ENCODE measurements at regions not wholly inside any gene's neighbourhood (a gene's known extent, or its start where the extent isn't known, plus 50 kb on each side); places are given as distances from the start of the nearest gene placed in this dataset.

GRCh38 chr10:131812736-131813604 lies 87.8 kb upstream of the PPP2R2D start:
- no CpG with 5 or more reads among the region's 24 CpGs for WGBS (ENCODE audit: extremely low coverage, insufficient read length, low lambda C conversion rate)
- Histone ChIP-seq H3K23me2 (ENCODE audit: insufficient read length, low read depth, low read length, poor library complexity, severe bottlenecking) (no peaks in the 10 kb centered on the region), H4K20me1 (ENCODE audit: control insufficient read depth, insufficient read depth, insufficient read length) (no peaks in the 10 kb centered on the region), H3K9me3 (ENCODE audit: control insufficient read depth, low read depth, low read length) (no peaks in the 10 kb centered on the region), H3K4me1 (ENCODE audit: insufficient read depth, low read length) (no peaks in the 10 kb centered on the region), H4K91ac (ENCODE audit: insufficient read length, low read depth, low read length) (no peak overlapping the region), H4K8ac (replicated peaks; ENCODE audit: insufficient read length, low read depth, low read length) (no peak overlapping the region), H3K4me2 (ENCODE audit: insufficient read depth, insufficient read length, low read length) (no peak overlapping the region), H3K14ac (ENCODE audit: insufficient read depth, low read length) (no peak overlapping the region; the same call in 1 of the 2 replicates), H3K4ac (ENCODE audit: low read depth, low read length) (no peak overlapping the region), H3K27ac (ENCODE audit: insufficient read length, low read depth, low read length) (no peak overlapping the region), H2BK20ac (ENCODE audit: low read depth, low read length, poor library complexity, severe bottlenecking) (no peak overlapping the region), H2AK5ac (ENCODE audit: insufficient read length, low read length) (no peak overlapping the region), H2BK12ac (ENCODE audit: insufficient read length, low read depth, low read length) (no peak overlapping the region), H3K79me2 (ENCODE audit: insufficient read depth, low read length) (no peaks in the 10 kb centered on the region), H2BK120ac (ENCODE audit: low read depth, low read length, poor library complexity, severe bottlenecking) (no peak overlapping the region), H2BK5ac (ENCODE audit: insufficient read length, low read length) (no peak overlapping the region), H4K5ac (ENCODE audit: insufficient read length, low read depth, low read length) (no peak overlapping the region), H3K23ac (ENCODE audit: insufficient read length, low read depth, low read length) (no peak overlapping the region), H3T11ph (ENCODE audit: low read length) (no peak overlapping the region), H3K56ac (ENCODE audit: insufficient read length, low read depth, low read length) (no peak overlapping the region), H3K27me3 (ENCODE audit: insufficient read depth, low read length) (no peaks in the 10 kb centered on the region), H3K18ac (ENCODE audit: insufficient read length, low read depth, low read length) (no peak overlapping the region), H2AFZ (ENCODE audit: low read length) (no peak overlapping the region), H3K79me1 (ENCODE audit: insufficient read depth, low read depth, low read length, poor library complexity, severe bottlenecking) (no peaks in the 10 kb centered on the region), H2BK15ac (ENCODE audit: low read depth, low read length) (no peak overlapping the region), H3K9ac (ENCODE audit: extremely low read depth, insufficient read length, low read length) (no peak overlapping the region)
- H3K27me3 Mint-ChIP-seq (ENCODE audit: low read depth): peaks cover 4% of the 10 kb centered on the region
- H3K9me3 Mint-ChIP-seq: no peaks in the 10 kb centered on the region
- no peak overlapping the region for H3K27ac Mint-ChIP-seq
- TF ChIP-seq CTCF (conservative IDR thresholded peaks at IDR 0.05): no peak
- no peaks in the 10 kb centered on the region for H3K36me3 Mint-ChIP-seq (ENCODE audit: insufficient read depth in 1 of 3, low read depth in 3 of 3)
- no peak overlapping the region for H3K4me3 Mint-ChIP-seq
- peaks cover 6 to 13% of the 10 kb centered on the region in 2 experiments for H3K4me1 Mint-ChIP-seq
- peak; percentile 21 for DNase-seq
